ENCODE measurements at regions not wholly inside any gene's neighbourhood (a gene's known extent, or its start where the extent isn't known, plus 50 kb on each side); places are given as distances from the start of the nearest gene placed in this dataset.
"Not testable (repeated sequence)": the region's sequence is repeated elsewhere in the genome, so short reads cannot be mapped to it uniquely, and the experiment has no call there.

DNA sequence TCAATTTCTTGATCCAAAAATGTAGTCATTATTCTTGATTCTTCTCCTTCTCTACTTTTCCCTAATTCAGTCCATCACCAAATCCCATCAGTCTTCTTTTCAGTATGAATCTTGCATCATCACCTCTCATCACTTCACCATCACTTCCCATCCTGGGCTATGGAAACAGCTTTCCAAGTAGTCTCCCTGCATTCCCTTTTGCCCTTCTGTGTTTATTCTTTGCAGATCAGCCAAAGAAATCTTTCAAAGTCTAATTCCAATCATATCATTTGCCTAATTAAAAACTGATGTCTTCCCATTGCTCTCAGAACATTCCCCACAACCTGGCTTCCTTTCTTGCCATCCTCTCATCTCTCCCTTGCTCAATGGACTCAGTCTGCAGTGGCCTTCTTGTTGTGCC, 201.7 kb upstream of the ADAMTS3 start:
- no peak for DNase-seq (ENCODE audit: low spot score)

- DNase-seq (ENCODE audit: low spot score): no peak
Observed at GRCh38 chr4:72768364-72768763, 199.3 kb upstream of the ADAMTS3 start.

DNA sequence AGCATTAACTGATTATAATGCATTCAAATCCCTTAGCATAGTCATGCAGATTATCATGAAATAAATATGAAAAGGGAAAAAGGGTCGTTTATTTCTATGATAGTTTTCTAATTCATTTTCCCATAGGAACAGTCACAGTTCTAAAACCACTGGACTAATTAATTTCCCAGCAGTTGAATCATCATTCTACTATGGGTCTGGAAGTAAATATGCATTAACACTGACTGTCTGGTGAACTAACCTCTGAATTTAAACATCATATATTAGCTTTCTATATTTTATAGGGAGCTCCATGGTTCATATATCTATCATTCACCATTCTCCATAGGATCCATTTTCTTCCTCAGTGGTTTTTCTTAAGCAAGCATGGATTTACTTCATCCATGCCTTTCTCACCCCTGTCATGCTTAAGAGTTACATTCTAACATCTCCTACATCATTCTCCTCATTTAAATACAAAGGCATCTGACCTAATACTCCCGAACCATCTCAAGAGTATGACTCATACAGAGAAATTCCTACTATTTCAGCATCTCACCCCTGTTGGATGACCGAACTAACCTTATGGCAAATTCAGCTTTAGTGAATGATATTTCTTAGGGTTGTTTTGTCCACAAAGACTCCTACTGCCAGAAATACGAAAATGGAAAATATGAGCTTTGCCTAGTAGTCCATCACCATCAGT, 198.7 kb upstream of the ADAMTS3 start:
- DNase-seq (ENCODE audit: low spot score): peak; percentile 35

- DNase-seq (ENCODE audit: low spot score): not testable (repeated sequence)
Observed at GRCh38 chr4:72765788-72766187, 196.8 kb upstream of the ADAMTS3 start.

GRCh38 chr4:72761368-72762038, 192.5 kb upstream of the ADAMTS3 start:
- no peak for DNase-seq (ENCODE audit: low spot score)

DNA sequence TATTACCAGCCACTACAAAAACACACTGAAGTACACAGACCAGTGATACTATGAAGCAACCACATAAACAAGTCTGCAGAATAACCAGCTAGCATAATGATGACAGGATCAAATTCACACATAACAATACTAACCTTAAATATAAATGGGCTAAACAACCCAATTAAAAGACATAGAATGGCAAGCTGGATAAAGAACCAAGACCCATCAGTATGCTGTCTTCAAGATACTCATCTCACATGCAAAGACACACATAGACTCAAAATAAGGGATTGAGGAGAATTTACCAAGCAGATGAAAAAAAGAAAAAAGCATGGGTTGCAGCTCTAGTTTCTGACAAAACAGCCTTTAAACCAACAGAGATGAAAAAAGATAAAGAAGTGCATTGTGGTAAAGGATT, 184.4 kb upstream of the ADAMTS3 start:
- DNase-seq (ENCODE audit: low spot score): not testable (repeated sequence)

DNA sequence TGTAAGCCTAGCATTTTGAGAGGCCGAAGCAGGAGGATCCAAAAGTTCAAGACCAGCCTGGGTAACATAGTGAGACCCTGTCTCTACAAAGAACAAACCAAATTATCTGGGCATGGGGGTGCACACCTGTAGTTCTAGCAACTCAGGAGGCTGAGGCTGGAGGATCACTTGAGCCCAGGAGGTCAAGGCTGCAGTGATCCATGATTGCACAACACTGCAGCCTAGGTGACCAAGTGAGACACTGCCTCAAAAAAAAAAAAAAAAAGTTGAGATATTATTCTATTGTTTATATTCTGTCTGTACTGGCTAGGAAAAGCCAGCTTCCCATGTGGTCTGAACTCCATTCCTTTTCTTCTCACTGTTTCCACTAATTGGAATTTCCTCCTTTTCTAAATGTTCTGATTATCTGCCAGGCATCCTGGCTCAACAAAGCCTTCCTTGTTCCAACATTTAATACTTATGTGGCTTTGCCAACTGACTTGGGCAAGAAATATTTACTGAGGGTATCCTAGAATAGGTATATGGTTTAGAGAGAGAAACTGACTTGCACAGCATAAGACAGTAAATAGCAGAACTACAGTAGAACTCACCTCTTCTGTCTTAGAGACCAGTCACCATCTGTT, 175.2 kb upstream of the ADAMTS3 start:
- no peak for DNase-seq (ENCODE audit: low spot score)

GRCh38 chr4:72743078-72743477, 174.1 kb upstream of the ADAMTS3 start:
- no peak for DNase-seq (ENCODE audit: low spot score)

DNA sequence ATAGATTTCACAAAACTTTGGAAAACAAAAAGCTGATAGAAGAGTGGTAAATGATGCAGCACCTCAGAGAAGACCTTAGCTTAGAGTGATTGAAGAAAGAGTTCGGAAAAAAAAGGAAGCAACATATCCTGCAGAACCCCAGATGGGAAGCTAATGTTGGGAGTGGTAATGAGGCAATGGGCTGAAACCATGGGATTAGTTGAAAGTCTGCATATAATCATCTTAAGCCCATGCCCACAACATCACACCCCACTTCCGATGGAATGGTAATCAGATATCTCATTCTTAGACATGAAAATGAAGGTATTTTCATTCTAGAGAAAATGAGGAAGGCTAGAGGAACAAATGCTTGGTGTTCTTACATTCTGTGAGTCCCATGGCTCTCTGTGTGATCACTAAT, 146.3 kb upstream of the ADAMTS3 start:
- no peak for DNase-seq (ENCODE audit: low spot score)

GRCh38 chr4:72714482-72715279, 145.7 kb upstream of the ADAMTS3 start:
- no peak for DNase-seq (ENCODE audit: low spot score)

DNA sequence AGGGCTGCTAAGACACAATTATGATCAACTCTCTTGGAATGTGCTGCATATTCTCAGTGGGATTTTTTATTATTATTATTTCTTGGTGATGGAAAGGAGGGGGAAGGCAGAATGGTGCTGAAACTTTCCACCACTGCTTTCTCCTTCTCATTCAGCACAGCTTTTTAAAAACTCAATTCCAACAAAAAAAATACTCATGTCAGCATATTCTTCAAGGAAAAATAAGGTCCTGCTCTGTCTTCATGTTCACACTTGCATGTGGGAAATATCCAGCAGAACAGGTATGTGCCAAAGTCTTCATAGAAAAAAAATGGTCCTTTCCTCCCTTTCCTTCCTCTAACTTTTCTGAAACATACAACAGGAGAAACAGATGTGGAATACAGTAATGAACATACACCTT, 144.0 kb upstream of the ADAMTS3 start:
- DNase-seq (ENCODE audit: low spot score): no peak

- no peak for DNase-seq (ENCODE audit: low spot score)
Observed at GRCh38 chr4:72709475-72709874, 140.5 kb upstream of the ADAMTS3 start.

GRCh38 chr4:72706684-72707083, 137.7 kb upstream of the ADAMTS3 start:
- no peak for DNase-seq (ENCODE audit: low spot score)

DNA sequence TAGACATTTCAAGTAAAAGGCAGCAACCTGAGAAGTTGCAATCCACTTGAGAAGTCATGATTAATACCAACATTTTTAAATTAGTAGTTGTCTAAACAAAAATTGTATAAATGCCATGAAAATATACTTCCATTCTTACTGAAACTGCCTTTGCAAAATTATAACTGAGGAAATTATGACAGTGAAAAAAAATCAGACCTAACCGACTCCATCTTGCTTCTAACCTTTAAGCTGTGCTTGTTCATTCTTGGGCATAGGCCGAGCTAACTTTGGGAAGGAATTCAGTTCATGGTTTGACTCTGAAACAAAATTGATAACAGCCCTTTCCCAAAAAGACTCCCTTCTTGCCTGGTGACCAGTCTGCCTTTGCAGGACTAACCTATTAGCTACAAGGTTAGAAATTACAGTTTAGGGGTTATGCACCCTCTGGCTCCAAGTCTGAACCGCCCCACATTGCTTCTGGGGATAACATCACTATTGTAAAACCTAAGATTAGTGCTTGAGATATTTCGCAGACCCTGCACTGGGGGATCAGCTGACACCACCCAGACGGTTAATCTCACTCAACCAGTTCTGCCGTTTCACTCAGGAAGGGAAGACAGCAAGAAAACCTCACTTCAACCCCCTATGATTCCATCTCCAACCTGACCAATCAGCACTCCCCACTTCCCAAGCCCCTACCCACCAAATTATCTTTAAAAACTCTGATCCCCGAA, 136.1 kb upstream of the ADAMTS3 start:
- DNase-seq (ENCODE audit: low spot score): not testable (repeated sequence)

GRCh38 chr4:72702948-72703347, 133.9 kb upstream of the ADAMTS3 start:
- no peak for DNase-seq (ENCODE audit: low spot score)

DNA sequence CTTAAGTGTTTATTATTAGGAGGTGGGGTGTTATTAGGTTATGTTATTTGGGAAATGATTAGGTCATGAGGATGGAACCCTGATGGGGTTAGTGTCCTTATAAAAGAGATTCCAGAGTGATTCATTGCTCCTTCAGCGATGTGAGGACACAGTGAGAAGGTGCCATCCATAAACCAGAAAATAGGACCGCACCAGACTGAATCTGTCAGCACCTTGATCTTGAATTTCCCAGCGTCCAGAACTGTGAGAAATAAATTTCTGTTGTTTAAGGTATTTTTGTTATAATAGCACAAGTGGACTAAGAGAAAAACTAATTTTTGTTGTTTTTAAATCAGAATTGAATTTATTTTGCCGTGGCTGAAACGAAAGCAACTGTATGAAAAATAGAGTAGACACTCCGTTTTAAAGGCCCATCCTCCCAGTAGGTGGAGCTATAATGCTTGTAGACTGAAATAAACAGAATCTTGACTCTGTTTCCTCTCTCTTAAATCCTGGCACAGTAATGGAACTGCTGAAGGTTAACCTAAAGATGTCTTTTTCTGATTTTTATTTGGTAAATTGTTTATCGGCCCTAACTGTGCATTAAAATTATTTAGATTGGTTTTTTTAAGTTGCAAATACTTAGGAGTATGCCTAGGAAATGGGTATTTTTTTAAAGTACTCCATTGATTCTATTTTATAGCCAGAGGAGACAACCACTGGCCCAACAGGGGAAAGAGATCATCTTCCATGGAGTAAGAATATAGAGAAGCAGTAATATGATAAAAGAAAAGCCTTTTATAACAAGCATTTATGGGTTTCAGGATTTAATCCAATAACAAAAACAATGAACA, 133.2 kb upstream of the ADAMTS3 start:
- peak; percentile 35 for DNase-seq (ENCODE audit: low spot score)

DNA sequence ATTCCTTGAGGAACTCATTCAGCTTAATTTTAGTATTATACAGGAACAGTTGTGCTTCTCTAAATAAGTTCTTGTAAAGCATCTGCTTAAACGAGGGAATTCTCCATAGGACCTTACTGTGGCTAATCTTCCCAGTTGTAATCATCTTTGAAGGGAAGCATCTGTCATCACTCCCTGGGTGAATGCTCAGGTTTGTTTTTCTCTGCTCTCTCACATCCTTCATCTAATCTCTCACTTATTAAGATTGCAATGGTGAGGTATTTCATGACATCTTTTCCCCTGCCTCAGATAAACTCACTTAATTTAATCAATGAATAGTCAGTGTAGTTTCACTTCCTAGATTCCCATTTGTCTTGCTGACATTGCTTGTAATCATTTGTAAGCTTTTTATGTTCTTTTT, 121.8 kb upstream of the ADAMTS3 start:
- no peak for DNase-seq (ENCODE audit: low spot score)

DNA sequence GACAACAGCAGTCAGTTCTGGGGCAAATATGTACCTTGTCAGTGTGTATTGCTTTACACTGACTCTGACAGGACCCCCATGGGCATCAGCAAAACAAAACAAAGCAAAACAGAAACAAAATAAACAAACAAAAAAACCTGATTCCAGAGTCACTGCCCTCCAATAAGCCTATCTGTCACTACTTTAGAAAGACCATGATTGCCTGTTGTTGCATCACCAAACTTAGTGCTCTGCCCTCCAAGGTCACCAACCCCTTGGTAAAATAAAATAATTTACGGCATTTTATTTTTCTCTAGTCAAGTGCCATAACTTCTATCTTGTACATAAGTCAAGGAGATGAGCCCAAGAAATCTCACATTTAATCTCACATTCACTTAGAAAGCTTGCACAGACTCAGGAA, 120.9 kb upstream of the ADAMTS3 start:
- no peak for DNase-seq (ENCODE audit: low spot score)

DNA sequence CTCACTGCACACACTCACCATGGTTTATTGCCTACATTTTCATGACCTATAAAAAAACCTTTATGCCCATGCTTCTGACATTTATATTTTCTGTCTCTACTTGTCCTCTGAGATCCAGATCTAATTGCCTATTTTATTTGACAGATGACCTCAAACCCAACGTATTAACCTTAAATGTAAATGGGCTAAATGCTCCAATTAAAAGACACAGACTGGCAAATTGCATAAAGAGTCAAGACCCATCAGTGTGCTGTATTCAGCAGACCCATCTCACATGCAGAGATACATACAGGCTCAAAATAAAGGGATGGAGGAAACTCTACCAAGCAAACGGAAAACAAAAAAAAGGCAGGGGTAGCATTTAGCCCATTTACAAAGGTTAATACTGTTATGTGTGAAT, 117.4 kb upstream of the ADAMTS3 start:
- DNase-seq (ENCODE audit: low spot score): not testable (repeated sequence)

DNA sequence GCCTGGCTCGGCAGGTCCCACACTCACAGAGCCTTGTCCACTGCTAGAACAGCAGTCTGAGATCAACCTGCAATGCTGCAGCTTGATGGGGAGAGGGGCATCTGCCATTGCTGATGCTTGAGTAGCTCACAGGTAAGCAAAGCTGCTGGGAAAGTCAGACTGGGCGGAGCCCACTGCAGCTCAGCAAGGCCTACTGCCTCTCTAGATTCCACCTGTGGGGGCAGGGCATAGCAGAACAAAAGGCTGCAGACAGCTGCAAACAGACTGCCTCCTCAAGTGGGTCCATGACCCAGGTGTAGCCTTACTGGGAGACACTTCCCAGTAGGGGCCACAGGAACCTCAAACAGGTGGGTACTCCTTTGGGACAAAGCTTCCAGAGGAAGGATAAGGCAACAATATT, 110.6 kb upstream of the ADAMTS3 start:
- DNase-seq (ENCODE audit: low spot score): no peak

DNA sequence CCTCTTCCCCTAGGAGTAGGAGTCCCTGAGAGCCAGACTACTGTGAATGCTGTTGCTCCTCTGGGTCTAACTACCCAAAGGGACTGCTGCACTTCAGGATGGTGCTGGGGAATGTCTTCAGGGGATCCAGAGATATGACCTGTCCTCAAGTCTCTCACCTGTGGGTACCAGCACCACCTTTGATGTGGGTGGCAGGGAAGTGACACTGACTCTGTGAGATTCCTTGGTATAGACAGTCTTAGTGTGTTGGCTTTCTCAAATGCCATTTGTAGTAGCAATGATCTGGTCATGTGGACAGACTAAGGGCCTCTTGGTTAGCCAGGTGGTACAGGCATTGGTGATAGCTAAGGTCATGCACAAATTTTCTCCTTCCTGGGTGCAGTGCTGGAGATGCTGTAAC, 108.9 kb upstream of the ADAMTS3 start:
- DNase-seq (ENCODE audit: low spot score): no peak

Data from A172 (cell line).